ENCODE measurements at regions not wholly inside any gene's neighbourhood (a gene's known extent, or its start where the extent isn't known, plus 50 kb on each side); places are given as distances from the start of the nearest gene placed in this dataset.

GRCh38 chr11:134623711-134624110, 211.7 kb upstream of the B3GAT1 start:
- no peaks in the 10 kb centered on the region for H3K27me3 ChIP-seq (ENCODE audit: insufficient read depth, low read length, poor library complexity, severe bottlenecking)
- H3K4me3 ChIP-seq (ENCODE audit: low read length, poor library complexity, severe bottlenecking) = no peak overlapping the region
- no peaks in the 10 kb centered on the region for H3F3A ChIP-seq (ENCODE audit: low read depth)
- H3K36me3 ChIP-seq (ENCODE audit: insufficient read depth, low read length) = no peaks in the 10 kb centered on the region
- H3K9me2 ChIP-seq (replicated peaks; ENCODE audit: low read depth, low read length) = no peaks in the 10 kb centered on the region
- no peaks in the 10 kb centered on the region for H3K4me1 ChIP-seq (ENCODE audit: insufficient read depth, low read length, poor library complexity, severe bottlenecking)
- TF ChIP-seq EZH2phosphoT487 (IDR thresholded peaks at IDR 0.05; ENCODE audit: borderline replicate concordance) (no peak), CTCF (conservative IDR thresholded peaks at IDR 0.05; ENCODE audit: low read length) (no peak)
- H4K20me1 ChIP-seq (ENCODE audit: insufficient read depth, low read length, poor library complexity, severe bottlenecking) = no peaks in the 10 kb centered on the region
- no peak overlapping the region for H3K4me2 ChIP-seq (ENCODE audit: low read depth, low read length, poor library complexity, severe bottlenecking)
- H3K9me3 ChIP-seq (ENCODE audit: insufficient read depth, low read depth, low read length) = peaks cover 23% of the 10 kb centered on the region; the same call in 1 of the 2 replicates
- H3K79me2 ChIP-seq (ENCODE audit: insufficient read depth, low read length) = no peaks in the 10 kb centered on the region
- no peak overlapping the region for H3K9ac ChIP-seq (ENCODE audit: low read depth, low read length, poor library complexity, severe bottlenecking)
- H2AFZ ChIP-seq (ENCODE audit: low read length) = no peak overlapping the region

DNA sequence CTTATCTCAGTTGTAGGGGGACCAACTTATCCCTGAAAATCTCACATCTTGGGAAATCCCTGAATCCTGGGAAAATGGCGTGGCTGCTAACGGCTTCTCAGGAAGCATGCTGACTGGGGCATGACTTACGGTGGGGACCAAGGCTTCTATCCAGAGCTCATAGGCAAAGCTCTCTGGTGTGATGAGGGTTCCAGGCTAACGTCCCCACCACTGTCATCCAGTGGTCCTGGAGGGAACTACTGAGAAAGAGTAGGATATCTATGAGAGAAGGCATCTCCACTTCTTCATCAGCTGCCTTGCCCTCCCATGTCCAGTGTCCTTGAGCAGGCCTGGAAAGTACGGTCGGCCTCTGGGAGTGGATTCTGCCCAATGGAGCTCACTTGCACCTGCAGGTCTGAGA, 210.4 kb upstream of the B3GAT1 start:
- Histone ChIP-seq H3K79me2 (ENCODE audit: insufficient read depth, low read length) (no peaks in the 10 kb centered on the region), H4K20me1 (ENCODE audit: insufficient read depth, low read length, poor library complexity, severe bottlenecking) (no peaks in the 10 kb centered on the region), H3K4me2 (ENCODE audit: low read depth, low read length, poor library complexity, severe bottlenecking) (no peak overlapping the region), H3K9me3 (ENCODE audit: insufficient read depth, low read depth, low read length) (peaks cover 19% of the 10 kb centered on the region; the same call in 1 of the 2 replicates), H3K9ac (ENCODE audit: low read depth, low read length, poor library complexity, severe bottlenecking) (no peak overlapping the region), H2AFZ (ENCODE audit: low read length) (no peak overlapping the region), H3K9me2 (replicated peaks; ENCODE audit: low read depth, low read length) (no peaks in the 10 kb centered on the region), H3K4me1 (ENCODE audit: insufficient read depth, low read length, poor library complexity, severe bottlenecking) (no peaks in the 10 kb centered on the region), H3K27me3 (ENCODE audit: insufficient read depth, low read length, poor library complexity, severe bottlenecking) (no peaks in the 10 kb centered on the region), H3K4me3 (ENCODE audit: low read length, poor library complexity, severe bottlenecking) (no peak overlapping the region), H3K36me3 (ENCODE audit: insufficient read depth, low read length) (no peaks in the 10 kb centered on the region), H3F3A (ENCODE audit: low read depth) (no peaks in the 10 kb centered on the region)
- TF ChIP-seq CTCF (conservative IDR thresholded peaks at IDR 0.05; ENCODE audit: low read length) = no peak
- TF ChIP-seq EZH2phosphoT487 (IDR thresholded peaks at IDR 0.05; ENCODE audit: borderline replicate concordance) = no peak

DNA sequence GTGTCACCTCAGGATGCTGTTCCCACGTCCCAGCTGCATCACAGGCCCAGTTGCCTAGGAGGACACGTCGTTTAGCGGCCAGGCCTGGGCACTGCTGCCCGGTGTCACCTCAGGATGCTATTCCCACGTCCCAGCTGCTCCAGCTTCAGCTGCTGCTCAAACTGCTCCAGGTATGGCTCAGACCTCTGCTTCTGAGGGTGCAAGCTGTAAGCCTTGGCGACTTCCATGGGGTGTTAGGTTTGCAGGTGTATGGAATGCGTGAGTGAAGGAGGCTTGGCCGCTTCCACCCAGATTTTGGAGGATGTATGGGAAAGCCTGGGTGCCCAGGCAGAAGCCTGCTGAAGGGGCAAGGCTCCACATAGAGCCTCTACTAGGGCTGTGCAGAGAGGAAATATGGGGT, 205.3 kb upstream of the B3GAT1 start:
- no peaks in the 10 kb centered on the region for H4K20me1 ChIP-seq (ENCODE audit: insufficient read depth, low read length, poor library complexity, severe bottlenecking)
- H3K36me3 ChIP-seq (ENCODE audit: insufficient read depth, low read length) = no peaks in the 10 kb centered on the region
- no peak overlapping the region for H3K4me2 ChIP-seq (ENCODE audit: low read depth, low read length, poor library complexity, severe bottlenecking)
- H2AFZ ChIP-seq (ENCODE audit: low read length) = no peak overlapping the region
- H3K9me3 ChIP-seq (ENCODE audit: insufficient read depth, low read depth, low read length) = peaks cover 27% of the 10 kb centered on the region; the same call in 1 of the 2 replicates
- H3K27me3 ChIP-seq (ENCODE audit: insufficient read depth, low read length, poor library complexity, severe bottlenecking) = no peaks in the 10 kb centered on the region
- no peak for TF ChIP-seq CTCF (conservative IDR thresholded peaks at IDR 0.05; ENCODE audit: low read length)
- TF ChIP-seq EZH2phosphoT487 (IDR thresholded peaks at IDR 0.05; ENCODE audit: borderline replicate concordance) = no peak
- no peaks in the 10 kb centered on the region for H3K4me1 ChIP-seq (ENCODE audit: insufficient read depth, low read length, poor library complexity, severe bottlenecking)
- no peaks in the 10 kb centered on the region for H3F3A ChIP-seq (ENCODE audit: low read depth)
- no peaks in the 10 kb centered on the region for H3K9me2 ChIP-seq (replicated peaks; ENCODE audit: low read depth, low read length)
- no peaks in the 10 kb centered on the region for H3K79me2 ChIP-seq (ENCODE audit: insufficient read depth, low read length)
- H3K4me3 ChIP-seq (ENCODE audit: low read length, poor library complexity, severe bottlenecking) = no peak overlapping the region
- no peak overlapping the region for H3K9ac ChIP-seq (ENCODE audit: low read depth, low read length, poor library complexity, severe bottlenecking)

All from Loucy (cell line).